GM21390 (cell line): ENCODE measurements at regions not wholly inside any gene's neighbourhood (a gene's known extent, or its start where the extent isn't known, plus 50 kb on each side); places are given as distances from the start of the nearest gene placed in this dataset.
A peak's percentile ranks its signal among the peaks of the same experiment; 100 is the strongest.
"Not testable (repeated sequence)": the region's sequence is repeated elsewhere in the genome, so short reads cannot be mapped to it uniquely, and the experiment has no call there.

Experiments
- ATAC-seq: cut with Tn5 transposase; IDR thresholded peaks from one replicate; pipeline ENCODE4 v1.9.1; 2021; ENCODE audit not compliant: unreplicated experiment

- ATAC-seq = no peak
Measured at GRCh38 chr7:98727146-98727709, 110.1 kb downstream of the NPTX2 start.

- ATAC-seq = no peak
Measured at GRCh38 chr7:98728555-98728954, 111.5 kb downstream of the NPTX2 start.

GRCh38 chr7:98729121-98729520 is 112.0 kb downstream of the NPTX2 start:
- ATAC-seq = no peak

- ATAC-seq = no peak
Measured at GRCh38 chr7:98730326-98730725, 113.2 kb downstream of the NPTX2 start.

- no peak for ATAC-seq
Measured at GRCh38 chr7:98731651-98732050, 114.6 kb downstream of the NPTX2 start.

- ATAC-seq = peak; percentile 49
Measured at GRCh38 chr7:98733036-98733435, 116.0 kb downstream of the NPTX2 start.

GRCh38 chr7:98735801-98736200 is 118.7 kb downstream of the NPTX2 start:
- no peak for ATAC-seq

GRCh38 chr7:98736461-98736860 is 119.4 kb downstream of the NPTX2 start:
- not testable (repeated sequence) for ATAC-seq

GRCh38 chr7:98737176-98737575 is 120.1 kb downstream of the NPTX2 start:
- no peak for ATAC-seq

GRCh38 chr7:98740643-98741042 is 123.6 kb downstream of the NPTX2 start:
- no peak for ATAC-seq

- ATAC-seq = no peak
Measured at GRCh38 chr7:98745722-98746318, 124.0 kb downstream of the TMEM130 start.

- no peak for ATAC-seq
Measured at GRCh38 chr7:98748090-98748489, 121.7 kb downstream of the TMEM130 start.

- ATAC-seq = no peak
Measured at GRCh38 chr7:98753176-98753575, 116.6 kb downstream of the TMEM130 start.

- ATAC-seq = no peak
Measured at GRCh38 chr7:98753989-98754479, 115.8 kb downstream of the TMEM130 start.

- no peak for ATAC-seq
Measured at GRCh38 chr7:98755138-98755898, 114.5 kb downstream of the TMEM130 start.

GRCh38 chr7:98758157-98758556 is 111.7 kb downstream of the TMEM130 start:
- ATAC-seq = no peak

GRCh38 chr7:98760201-98760651 is 109.6 kb downstream of the TMEM130 start:
- ATAC-seq = no peak

GRCh38 chr7:98761225-98761624 is 108.6 kb downstream of the TMEM130 start:
- ATAC-seq = no peak

- ATAC-seq = no peak
Measured at GRCh38 chr7:98762620-98763019, 107.2 kb downstream of the TMEM130 start.

- no peak for ATAC-seq
Measured at GRCh38 chr7:98763441-98763840, 106.4 kb downstream of the TMEM130 start.

GRCh38 chr7:98764946-98765345 is 104.9 kb downstream of the TMEM130 start:
- no peak for ATAC-seq

GRCh38 chr7:98770085-98770484 is 99.7 kb downstream of the TMEM130 start:
- not testable (repeated sequence) for ATAC-seq
